Hematopoietic multipotent progenitor cell treated with erythropoietin and hydrocortisone succinate and interleukin-3 and kit ligand, for 17 days (in vitro differentiated cells): ENCODE measurements at regions not wholly inside any gene's neighbourhood (a gene's known extent, or its start where the extent isn't known, plus 50 kb on each side); places are given as distances from the start of the nearest gene placed in this dataset.
"Not testable (repeated sequence)": the region's sequence is repeated elsewhere in the genome, so short reads cannot be mapped to it uniquely, and the experiment has no call there.

Experiments
- DNase-seq: peaks from one replicate; pipeline ENCODE4 v3.0.0-alpha.2; 2015; ENCODE audit warnings: low spot score

GRCh38 chrX:66912417-66912816, 273.5 kb upstream of the EDA2R start:
- no peak for DNase-seq

- DNase-seq: no peak
Measured at GRCh38 chrX:66902081-66902480, 263.2 kb upstream of the EDA2R start.

GRCh38 chrX:66900886-66901285, 262.0 kb upstream of the EDA2R start:
- DNase-seq: no peak

GRCh38 chrX:66892004-66892403, 253.1 kb upstream of the EDA2R start:
- no peak for DNase-seq

GRCh38 chrX:66889418-66889817, 250.5 kb upstream of the EDA2R start:
- DNase-seq: no peak

- DNase-seq: no peak
Measured at GRCh38 chrX:66882101-66882500, 243.2 kb upstream of the EDA2R start.

- no peak for DNase-seq
Measured at GRCh38 chrX:66876776-66877175, 237.9 kb upstream of the EDA2R start.

- DNase-seq: no peak
Measured at GRCh38 chrX:66872771-66873170, 233.9 kb upstream of the EDA2R start.

GRCh38 chrX:66863721-66864120, 224.8 kb upstream of the EDA2R start:
- DNase-seq: no peak

GRCh38 chrX:66833426-66833825, 194.5 kb upstream of the EDA2R start:
- no peak for DNase-seq

GRCh38 chrX:66815227-66815626, 176.3 kb upstream of the EDA2R start:
- DNase-seq: no peak

GRCh38 chrX:66794514-66794913, 155.6 kb upstream of the EDA2R start:
- not testable (repeated sequence) for DNase-seq

- DNase-seq: no peak
Measured at GRCh38 chrX:66766318-66766717, 127.4 kb upstream of the EDA2R start.

GRCh38 chrX:66760651-66761050, 121.8 kb upstream of the EDA2R start:
- DNase-seq: no peak

- DNase-seq: no peak
Measured at GRCh38 chrX:66756717-66757116, 117.8 kb upstream of the EDA2R start.

- no peak for DNase-seq
Measured at GRCh38 chrX:66751136-66751782, 112.4 kb upstream of the EDA2R start.

- DNase-seq: not testable (repeated sequence)
Measured at GRCh38 chrX:66744519-66744918, 105.6 kb upstream of the EDA2R start.

GRCh38 chrX:66731398-66731797, 92.5 kb upstream of the EDA2R start:
- DNase-seq: peak; percentile 18

GRCh38 chrX:66728818-66729271, 90.0 kb upstream of the EDA2R start:
- peak; percentile 63 for DNase-seq

- no peak for DNase-seq
Measured at GRCh38 chrX:66717926-66718325, 79.0 kb upstream of the EDA2R start.

- DNase-seq: no peak
Measured at GRCh38 chrX:66698273-66699204, 59.7 kb upstream of the EDA2R start.

- DNase-seq: not testable (repeated sequence)
Measured at GRCh38 chrX:66692512-66692911, 53.6 kb upstream of the EDA2R start.
